K562 (cell line): ENCODE measurements at regions not wholly inside any gene's neighbourhood (a gene's known extent, or its start where the extent isn't known, plus 50 kb on each side); places are given as distances from the start of the nearest gene placed in this dataset.

ENCODE experiments used
- ATAC-seq: fragments of 200-7000 bp; cut with Tn5 transposase; 3 replicates; pipeline ENCODE4 v1.9.1; 2020; ENCODE audit warnings: moderate library complexity
- BruUV-seq: library from RNA; stranded (reverse); fragments of 400-500 nt; replicated peaks from 2 replicates; lab custom pipeline; 2021; lab: Mats Ljungman, UMichigan
- CTCF ChIA-PET: fragments of 300-600 bp; formaldehyde crosslinking; extraction: SDS; loops from one replicate; lab custom pipeline; 2021; ENCODE audit warnings: low intra/inter-chr PET ratio; lab: Yijun Ruan, JAX
- POLR2A ChIA-PET: fragments of 300-600, 350-650 bp; sonication (Branson Sonifier 250); formaldehyde crosslinking; extraction: SDS; loops from one replicate; lab custom pipeline; 2021; ENCODE audit warnings: antibody characterized with exemption, inconsistent platforms; lab: Yijun Ruan, JAX
- DNase-seq, 4 experiments: peaks; one replicate each; pipeline versions ENCODE4 v3.0.0 to v3.0.0-alpha.2; 2011 to 2018; ENCODE audit warnings: low spot score in 3 of 4, mixed read lengths in 3 of 4; ENCODE audit errors: extremely low read depth in 1 of 4
- FAIRE-seq: peaks from 2 replicates; lab custom pipeline; 2011; peaks lifted over from hg19 to GRCh38; lab: Jason Lieb, UNC
- H2AFZ ChIP-seq: 2 replicates; pipeline ENCODE4 v1.6.0; 2011; ENCODE audit warnings: low read depth, low read length, control low read depth, inconsistent platforms
- H3K27ac ChIP-seq: fragments of 200-600 bp; 3 replicates; pipeline ENCODE4 v1.8.0; 2011; ENCODE audit warnings: low read depth, mild to moderate bottlenecking, control low read depth, inconsistent platforms, low read length, moderate library complexity, mixed read lengths; ENCODE audit errors: extremely low read depth
- H3K27me3 ChIP-seq, 2 experiments: fragments of 300-600 bp in 1 of 2; 2 replicates in 1 of 2; 3 replicates in 1 of 2; pipeline versions ENCODE4 v1.6.0 to v1.8.0; 2011; ENCODE audit warnings: inconsistent platforms in 2 of 2, low read length in 2 of 2, mild to moderate bottlenecking in 1 of 2, mixed read lengths in 1 of 2, moderate library complexity in 1 of 2; ENCODE audit not compliant: control insufficient read depth in 2 of 2, insufficient read depth in 2 of 2
- H3K36me3 ChIP-seq: fragments of 300-600 bp; 3 replicates; pipeline ENCODE4 v1.8.0; 2011; ENCODE audit warnings: mild to moderate bottlenecking, low read length, inconsistent platforms; ENCODE audit not compliant: control insufficient read depth, insufficient read depth
- H3K4me1 ChIP-seq, 2 experiments: fragments of 200-600 bp in 1 of 2; replicated peaks in 1 of 2; 2 replicates in 1 of 2; 3 replicates in 1 of 2; pipeline versions ENCODE4 v1.5.1 to v1.8.0; 2011; ENCODE audit warnings: inconsistent platforms in 2 of 2, low read length in 2 of 2, mild to moderate bottlenecking in 1 of 2, mixed read lengths in 1 of 2, moderate library complexity in 1 of 2; ENCODE audit not compliant: control insufficient read depth in 2 of 2, insufficient read depth in 2 of 2
- H3K4me2 ChIP-seq: 2 replicates; pipeline ENCODE4 v1.6.1; 2011; ENCODE audit warnings: low read length, control low read depth, inconsistent platforms, mixed read lengths; ENCODE audit not compliant: insufficient read depth
- H3K4me3 ChIP-seq: fragments of 200-600 bp; sonication (generic), shearing (Covaris generic); 2 replicates; pipeline ENCODE4 v1.5.1; 2016; ENCODE audit warnings: control low read depth, inconsistent platforms
- H3K79me2 ChIP-seq: fragments of 200-600 bp; 3 replicates; pipeline ENCODE4 v1.8.0; 2011; ENCODE audit warnings: low read length, inconsistent platforms; ENCODE audit not compliant: control insufficient read depth, insufficient read depth
- H3K9ac ChIP-seq, 2 experiments: 2 replicates each; pipeline versions ENCODE4 v1.6.0 to v1.6.1; 2011; ENCODE audit warnings: low read depth in 2 of 2, low read length in 2 of 2, control low read depth in 1 of 2, inconsistent platforms in 1 of 2, mild to moderate bottlenecking in 1 of 2, mixed read lengths in 1 of 2; ENCODE audit not compliant: insufficient read depth in 1 of 2
- H3K9me1 ChIP-seq: one replicate; pipeline ENCODE4 v1.6.0; 2011; ENCODE audit warnings: inconsistent platforms, mild to moderate bottlenecking, low read length, moderate library complexity; ENCODE audit not compliant: control insufficient read depth, insufficient read depth
- H3K9me3 ChIP-seq: replicated peaks from 2 replicates; pipeline ENCODE4 v1.5.1; 2011; ENCODE audit warnings: low read depth, low read length, inconsistent platforms; ENCODE audit not compliant: control insufficient read depth, insufficient read depth
- H4K20me1 ChIP-seq: replicated peaks from 2 replicates; pipeline ENCODE4 v1.6.1; 2011; ENCODE audit warnings: low read length, inconsistent platforms, mixed read lengths; ENCODE audit not compliant: control insufficient read depth, insufficient read depth
- BCLAF1 ChIP-seq, 2 experiments: fragments of 450-650 bp in 1 of 2; IDR thresholded peaks; 2 replicates each; pipeline ENCODE4 v1.6.1; 2011 to 2017; ENCODE audit warnings: low read depth in 2 of 2, antibody characterized with exemption in 1 of 2, borderline replicate concordance in 1 of 2, low read length in 1 of 2, mild to moderate bottlenecking in 1 of 2, mixed read lengths in 1 of 2; ENCODE audit not compliant: control insufficient read depth in 1 of 2
- POLR2G ChIP-seq: fragments of 200-400 bp; formaldehyde crosslinking; IDR thresholded peaks from 2 replicates; pipeline ENCODE4 v1.6.1; 2017; ENCODE audit warnings: low read depth, mild to moderate bottlenecking, antibody characterized with exemption, low read length, moderate library complexity
- WGBS: fragments of 100-300 bp; shearing (Covaris generic); methylation state at CpG from one replicate; pipeline ENCODE4 v1.1.6; 2016; ENCODE audit warnings: low coverage, mixed read lengths; ENCODE audit not compliant: insufficient coverage; ENCODE audit errors: missing lambda C conversion rate; 5-methylcytosine and 5-hydroxymethylcytosine counted together
- in situ Hi-C: fragments of 300-500 bp; cut with MboI; formaldehyde crosslinking; loops from 4 replicates; pipeline ENCODE4 v1.15.0; 2018; ENCODE audit warnings: inconsistent platforms, mixed read lengths
- intact Hi-C: fragments of 100-400 bp; cut with micrococcal nuclease; formaldehyde crosslinking; loops from 2 replicates; pipeline ENCODE4 v1.14.2; 2022

DNA sequence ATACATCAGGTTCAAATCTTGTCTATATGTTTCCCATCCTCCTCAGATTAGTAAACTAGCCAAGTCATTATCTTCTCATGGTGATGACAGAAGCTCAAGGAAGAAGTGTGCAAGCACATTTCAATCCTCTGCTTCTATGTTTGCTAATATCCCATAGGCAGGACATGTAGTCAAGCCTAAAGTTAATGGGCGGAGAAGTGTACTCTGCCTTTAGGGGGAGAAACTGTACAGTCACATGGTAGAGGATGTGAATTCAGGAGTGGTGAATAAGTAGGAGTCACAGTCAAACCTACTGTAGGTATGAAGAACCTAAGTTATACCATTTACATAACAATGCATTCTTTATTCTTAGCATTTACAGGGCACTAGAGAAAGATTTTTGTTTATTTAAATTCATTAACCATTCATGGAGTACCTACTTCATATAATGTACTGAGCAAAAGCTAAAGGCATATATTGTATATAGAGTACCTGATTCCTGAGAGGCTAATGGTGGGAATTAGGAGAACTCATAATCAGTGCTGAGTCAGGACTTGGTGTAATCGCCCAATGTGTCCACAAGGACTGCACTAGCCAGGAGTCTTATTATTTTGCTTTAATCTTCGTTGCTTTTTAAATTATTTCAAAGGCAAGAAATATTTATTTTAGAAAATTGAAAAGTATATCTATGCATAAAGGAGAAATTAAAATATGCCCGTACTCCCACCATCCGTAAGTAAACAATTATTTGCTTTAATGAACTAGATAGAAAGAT, 394.3 kb upstream of the ETAA1 start:
- no peak for FAIRE-seq
- in situ Hi-C loops, result no loop called here
- ATAC-seq, result no peak

More for the DNA sequence above, 394.3 kb upstream of the ETAA1 start:
- Histone ChIP-seq H3K27ac (no peak overlapping the region), H3K36me3 (no peaks in the 10 kb centered on the region), H2AFZ (no peak overlapping the region), H4K20me1 (no peaks in the 10 kb centered on the region), H3K9me1 (no peaks in the 10 kb centered on the region), H3K4me1 (no peaks in the 10 kb centered on the region), H3K4me3 (no peak overlapping the region), H3K9ac (no peak overlapping the region), H3K79me2 (no peaks in the 10 kb centered on the region), H3K9me3 (no peaks in the 10 kb centered on the region; the same call in 1 of the 2 replicates), H3K27me3 (no peaks in the 10 kb centered on the region), H3K4me2 (no peak overlapping the region)
- WGBS, result 0% methylated on average over 5 of the region's 5 CpGs
- BruUV-seq, result no TSS peak
- no peak for DNase-seq
- ChIA-PET CTCF (no interaction called here), POLR2A (no interaction called here)
- intact Hi-C loops, result no loop called here
- TF ChIP-seq BCLAF1 (IDR thresholded peaks at IDR 0.05; ENCODE audit: borderline replicate concordance in 1 of 2, control insufficient read depth in 1 of 2, low read depth in 2 of 2, low read length in 1 of 2), result no peak
- no peak for TF ChIP-seq POLR2G
